ELR (cell line): ENCODE measurements at regions not wholly inside any gene's neighbourhood (a gene's known extent, or its start where the extent isn't known, plus 50 kb on each side); places are given as distances from the start of the nearest gene placed in this dataset.
"Not testable (repeated sequence)": the region's sequence is repeated elsewhere in the genome, so short reads cannot be mapped to it uniquely, and the experiment has no call there.

Experiments used
- DNase-seq: peaks from one replicate; pipeline ENCODE4 v3.0.0-alpha.2; 2015; ENCODE audit warnings: low read depth

- DNase-seq: no peak
Observed at GRCh38 chr6:103036846-103037245, 1643.3 kb downstream of the GRIK2 start.

- no peak for DNase-seq
Observed at GRCh38 chr6:103027271-103027931, 1633.9 kb downstream of the GRIK2 start.

- DNase-seq: no peak
Observed at GRCh38 chr6:103018426-103018825, 1624.9 kb downstream of the GRIK2 start.

- DNase-seq: no peak
Observed at GRCh38 chr6:103017878-103018277, 1624.4 kb downstream of the GRIK2 start.

GRCh38 chr6:103011605-103012004 is 1618.1 kb downstream of the GRIK2 start:
- DNase-seq: no peak

GRCh38 chr6:103002282-103002681 is 1608.8 kb downstream of the GRIK2 start:
- peak; percentile 56 for DNase-seq

- no peak for DNase-seq
Observed at GRCh38 chr6:103001724-103002123, 1608.2 kb downstream of the GRIK2 start.

- DNase-seq: peak; percentile 52
Observed at GRCh38 chr6:103000688-103001087, 1607.2 kb downstream of the GRIK2 start.

GRCh38 chr6:102995491-102995890 is 1602.0 kb downstream of the GRIK2 start:
- no peak for DNase-seq

- DNase-seq: no peak
Observed at GRCh38 chr6:102994866-102995265, 1601.4 kb downstream of the GRIK2 start.

GRCh38 chr6:102986086-102986485 is 1592.6 kb downstream of the GRIK2 start:
- no peak for DNase-seq

- DNase-seq: no peak
Observed at GRCh38 chr6:102984357-102984756, 1590.8 kb downstream of the GRIK2 start.

- DNase-seq: no peak
Observed at GRCh38 chr6:102981490-102982015, 1588.0 kb downstream of the GRIK2 start.

GRCh38 chr6:102980951-102981350 is 1587.4 kb downstream of the GRIK2 start:
- no peak for DNase-seq

- no peak for DNase-seq
Observed at GRCh38 chr6:102961902-102962301, 1568.4 kb downstream of the GRIK2 start.

- DNase-seq: peak; percentile 23
Observed at GRCh38 chr6:102950967-102951366, 1557.5 kb downstream of the GRIK2 start.

GRCh38 chr6:102944475-102944874 is 1551.0 kb downstream of the GRIK2 start:
- peak; percentile 64 for DNase-seq

GRCh38 chr6:102942206-102942605 is 1548.7 kb downstream of the GRIK2 start:
- no peak for DNase-seq

- peak; percentile 15 for DNase-seq
Observed at GRCh38 chr6:102936959-102937358, 1543.5 kb downstream of the GRIK2 start.

- no peak for DNase-seq
Observed at GRCh38 chr6:102928109-102928508, 1534.6 kb downstream of the GRIK2 start.

GRCh38 chr6:102918161-102918560 is 1524.7 kb downstream of the GRIK2 start:
- no peak for DNase-seq

GRCh38 chr6:102911571-102911970 is 1518.1 kb downstream of the GRIK2 start:
- DNase-seq: no peak

- not testable (repeated sequence) for DNase-seq
Observed at GRCh38 chr6:102910701-102911139, 1517.2 kb downstream of the GRIK2 start.

GRCh38 chr6:102907181-102907580 is 1513.7 kb downstream of the GRIK2 start:
- DNase-seq: no peak
